ENCODE measurements at regions not wholly inside any gene's neighbourhood (a gene's known extent, or its start where the extent isn't known, plus 50 kb on each side); places are given as distances from the start of the nearest gene placed in this dataset.

GRCh38 chr5:25858019-25858418, 1180.4 kb downstream of the CDH9 start:
- TF ChIP-seq POLR2A (IDR thresholded peaks at IDR 0.05; ENCODE audit: low read depth, low read length): no peak
- TF ChIP-seq CHD1 (IDR thresholded peaks at IDR 0.05; ENCODE audit: low read depth, low read length): no peak
- no peak for TF ChIP-seq RFX5 (IDR thresholded peaks at IDR 0.05; ENCODE audit: low read depth, low read length)
- no peak for TF ChIP-seq CTCF (conservative IDR thresholded peaks at IDR 0.05; ENCODE audit: low read depth, low read length)
- no peak for TF ChIP-seq MAZ (IDR thresholded peaks at IDR 0.05; ENCODE audit: borderline replicate concordance, low read depth, low read length)
- no peak for TF ChIP-seq CEBPB (IDR thresholded peaks at IDR 0.05; ENCODE audit: low read depth, low read length)
- no peak for TF ChIP-seq SMC3 (IDR thresholded peaks at IDR 0.05; ENCODE audit: low read depth, low read length)
- TF ChIP-seq BHLHE40 (IDR thresholded peaks at IDR 0.05; ENCODE audit: low read depth, low read length): no peak
- TF ChIP-seq FOS (IDR thresholded peaks at IDR 0.05; ENCODE audit: low read depth, low read length): no peak
- no peak for TF ChIP-seq NFE2L2 (IDR thresholded peaks at IDR 0.05; ENCODE audit: low read depth, low read length)
- TF ChIP-seq MXI1 (IDR thresholded peaks at IDR 0.05; ENCODE audit: borderline replicate concordance, low read depth, low read length): no peak
- TF ChIP-seq RCOR1 (IDR thresholded peaks at IDR 0.05; ENCODE audit: insufficient replicate concordance, low read length): no peak
- TF ChIP-seq ELK1 (IDR thresholded peaks at IDR 0.05; ENCODE audit: borderline replicate concordance, low read depth, low read length): no peak
- no peak for TF ChIP-seq RAD21 (IDR thresholded peaks at IDR 0.05; ENCODE audit: low read length)

Data from IMR-90 (cell line).